SH-SY5Y (cell line): ENCODE measurements at regions not wholly inside any gene's neighbourhood (a gene's known extent, or its start where the extent isn't known, plus 50 kb on each side); places are given as distances from the start of the nearest gene placed in this dataset.
A peak's percentile ranks its signal among the peaks of the same experiment; 100 is the strongest.

Experiments
- GATA2 ChIP-seq: IDR thresholded peaks from 2 replicates; pipeline ENCODE4 v1.6.1; 2011; ENCODE audit warnings: mild to moderate bottlenecking, low read depth, low read length
- GATA3 ChIP-seq: IDR thresholded peaks from 2 replicates; pipeline ENCODE4 v1.6.1; 2011; ENCODE audit warnings: low read depth, mild to moderate bottlenecking, low read length, moderate library complexity

DNA sequence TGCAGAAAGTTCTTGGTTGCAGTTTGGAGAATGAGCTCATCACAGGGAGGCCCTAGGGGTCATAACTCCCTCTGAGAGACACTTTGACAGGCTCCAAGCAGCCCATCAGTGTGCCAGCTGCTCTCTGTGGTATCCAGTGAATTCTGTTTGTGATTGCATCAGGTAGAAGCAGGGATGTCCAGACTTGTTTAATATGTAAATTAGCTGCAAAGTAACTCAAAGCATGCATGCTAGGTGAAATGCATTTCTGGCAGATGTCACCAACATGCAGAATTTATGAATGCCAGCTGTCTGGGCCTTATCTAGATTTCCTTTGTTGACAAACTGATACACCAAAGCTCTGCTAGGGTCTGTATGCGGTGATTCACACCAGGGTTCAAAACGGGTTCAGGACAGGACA, 123.6 kb upstream of the MTNR1B start:
- TF ChIP-seq GATA3 (peak; percentile 59; the same call in 1 of the 2 replicates), GATA2 (peak; percentile 71)
